ENCODE measurements at regions not wholly inside any gene's neighbourhood (a gene's known extent, or its start where the extent isn't known, plus 50 kb on each side); places are given as distances from the start of the nearest gene placed in this dataset.
"Not testable (repeated sequence)": the region's sequence is repeated elsewhere in the genome, so short reads cannot be mapped to it uniquely, and the experiment has no call there.

DNA sequence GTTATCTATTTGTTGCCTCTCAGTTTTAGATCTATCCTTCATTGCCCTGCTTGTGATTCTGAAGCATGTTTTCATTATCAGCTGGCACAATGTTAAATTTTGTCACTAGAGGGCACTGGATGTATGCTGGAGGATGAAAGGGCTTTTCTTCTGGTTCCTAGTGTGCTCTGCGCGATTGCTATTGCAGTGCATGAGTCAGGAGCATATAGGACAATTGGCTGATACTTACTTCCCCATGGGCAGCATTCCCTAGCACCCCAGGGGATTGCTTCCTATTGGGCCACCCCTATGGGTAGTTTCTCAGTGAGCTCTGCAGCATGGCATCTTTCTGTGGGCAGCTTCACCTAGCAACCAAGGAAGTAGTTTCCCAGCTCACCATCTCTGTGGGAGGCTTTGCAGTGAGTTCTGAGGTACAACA lies 280.3 kb upstream of the SYNCRIP start:
- DNase-seq = peak; percentile 20

DNA sequence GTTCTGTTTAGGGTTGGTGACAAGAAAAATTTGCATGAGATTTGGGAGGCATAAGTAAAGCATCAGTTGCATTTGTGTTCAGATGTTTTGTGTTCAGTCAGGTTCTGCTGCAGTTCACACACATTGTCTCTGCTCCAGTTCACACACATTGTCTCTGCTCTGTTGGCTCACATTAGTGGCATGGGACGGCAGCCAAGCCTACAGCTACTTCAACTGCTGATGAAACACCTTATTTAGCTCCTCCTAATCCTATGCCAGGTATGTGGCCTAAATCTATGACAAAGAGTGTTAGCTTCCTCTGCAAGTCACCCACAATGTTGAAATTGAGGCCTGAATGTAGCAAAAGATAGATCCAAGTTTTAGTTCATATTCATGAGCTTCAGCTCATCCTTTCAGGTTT lies 278.1 kb upstream of the SYNCRIP start:
- no peak for DNase-seq

- DNase-seq = no peak
Observed at GRCh38 chr6:85917522-85917921, 274.8 kb upstream of the SYNCRIP start.

GRCh38 chr6:85913001-85913400 lies 270.3 kb upstream of the SYNCRIP start:
- no peak for DNase-seq

DNA sequence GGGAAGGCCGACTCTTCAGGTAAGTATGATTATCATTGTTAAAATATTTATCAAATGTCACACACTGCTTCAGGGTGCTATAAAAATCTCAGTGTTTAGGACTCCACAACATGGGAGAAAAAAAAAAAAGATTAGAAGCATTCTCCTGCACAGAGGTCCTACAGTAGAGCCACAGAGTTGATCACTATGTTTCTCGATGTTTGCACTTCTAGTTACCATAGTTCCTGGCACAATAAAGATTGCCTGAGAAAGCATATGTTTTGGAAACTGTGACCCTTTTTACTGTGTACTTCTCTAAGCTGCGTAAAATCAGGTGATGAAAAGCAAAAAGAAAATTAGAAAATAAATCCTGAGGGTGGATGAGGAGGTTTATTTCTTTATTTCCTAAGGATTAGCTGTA lies 269.9 kb upstream of the SYNCRIP start:
- no peak for DNase-seq

DNA sequence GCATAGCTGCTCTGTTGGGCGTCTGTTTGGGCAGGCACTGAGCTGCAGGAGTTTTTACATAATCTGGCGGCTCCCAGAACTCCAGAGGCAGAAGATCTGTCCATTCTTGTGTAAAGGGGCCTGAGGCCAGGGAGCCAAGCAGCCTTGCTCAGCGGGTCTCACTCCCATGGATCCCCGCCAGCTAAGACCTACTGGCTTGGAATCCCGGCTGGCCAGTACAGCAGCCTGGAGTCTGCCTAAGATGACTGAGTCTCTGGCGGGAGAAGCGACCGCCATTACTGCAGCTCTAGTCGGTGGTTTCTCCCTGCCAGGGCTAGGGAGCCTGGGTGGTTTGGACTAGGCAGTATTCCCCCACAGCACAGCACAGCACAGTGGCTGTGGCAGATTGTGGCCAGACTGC lies 268.4 kb upstream of the SYNCRIP start:
- DNase-seq = no peak

- DNase-seq = not testable (repeated sequence)
Observed at GRCh38 chr6:85908120-85908519, 265.4 kb upstream of the SYNCRIP start.

- no peak for DNase-seq
Observed at GRCh38 chr6:85892346-85892745, 249.7 kb upstream of the SYNCRIP start.

DNA sequence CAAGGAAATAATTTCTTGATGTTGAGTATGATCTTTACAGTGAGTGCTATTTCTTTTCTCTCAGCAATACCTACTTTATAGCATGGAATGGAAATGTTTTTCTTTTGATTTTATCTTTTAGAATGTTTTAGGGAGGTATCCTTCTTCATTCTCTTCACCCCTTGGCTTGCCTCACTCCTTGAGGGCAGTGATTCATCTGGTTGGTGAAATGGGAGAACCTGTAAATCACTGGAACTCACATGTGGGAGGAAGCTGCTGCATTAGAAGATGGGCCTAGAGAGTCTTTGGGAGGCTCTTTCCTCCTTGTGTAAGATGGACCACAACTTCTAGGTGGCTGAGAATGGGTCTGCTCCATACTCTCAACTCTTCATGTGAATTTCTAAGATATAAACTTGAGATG lies 244.8 kb upstream of the SYNCRIP start:
- DNase-seq = no peak

DNA sequence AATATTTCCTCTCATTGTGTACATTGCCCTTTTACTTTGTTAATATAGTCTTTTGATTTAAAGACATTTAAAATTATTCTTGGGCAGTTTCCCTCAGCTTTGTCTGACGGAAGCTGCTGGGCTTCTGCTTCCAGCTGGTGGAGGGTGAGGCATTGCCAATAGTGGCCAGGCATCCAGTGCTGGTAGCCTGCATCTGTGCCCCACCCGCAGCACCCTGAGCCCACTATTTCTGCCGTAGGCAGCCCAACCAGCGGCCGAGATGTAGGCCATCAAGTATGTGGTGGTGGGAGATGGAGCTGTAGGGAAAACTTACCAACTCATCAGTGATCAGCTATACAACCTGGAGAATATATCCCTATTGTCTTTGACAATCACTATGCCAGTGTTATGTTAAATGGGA lies 226.0 kb upstream of the SYNCRIP start:
- no peak for DNase-seq

- DNase-seq = no peak
Observed at GRCh38 chr6:85867595-85867994, 224.9 kb upstream of the SYNCRIP start.

DNA sequence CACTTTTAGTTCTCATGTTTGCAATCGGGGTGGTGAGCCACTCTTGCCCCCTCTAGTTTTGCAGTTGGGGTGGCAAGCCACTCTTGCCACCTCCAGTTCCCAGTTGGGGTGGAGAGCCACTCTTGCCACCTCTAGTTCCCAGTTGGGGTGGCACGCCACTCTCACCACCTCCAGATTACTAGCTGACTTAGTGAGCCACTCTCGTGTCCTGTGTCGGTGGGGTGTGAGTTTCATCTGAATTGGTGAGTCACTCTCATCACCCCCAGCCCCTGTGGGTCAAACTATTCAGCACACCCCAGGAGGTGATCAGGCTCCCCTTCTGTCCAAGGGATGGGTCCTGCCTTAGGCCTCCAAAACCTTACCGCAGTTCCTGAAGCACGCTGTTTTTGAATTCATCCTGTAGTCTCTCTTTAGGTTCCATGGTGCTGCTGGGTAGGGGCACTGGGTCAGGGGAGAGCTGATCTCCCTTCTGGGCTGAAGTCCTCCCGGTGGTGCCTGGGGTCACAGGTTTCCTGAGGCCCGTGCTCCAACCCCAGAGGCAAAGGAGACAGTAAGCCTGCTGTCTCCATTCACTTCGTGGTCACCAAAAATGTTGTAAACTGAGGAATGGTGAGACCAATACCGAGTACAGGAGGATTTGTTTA lies 224.2 kb upstream of the SYNCRIP start:
- DNase-seq = no peak

- no peak for DNase-seq
Observed at GRCh38 chr6:85866370-85866730, 223.7 kb upstream of the SYNCRIP start.

- DNase-seq = no peak
Observed at GRCh38 chr6:85865420-85866369, 223.0 kb upstream of the SYNCRIP start.

DNA sequence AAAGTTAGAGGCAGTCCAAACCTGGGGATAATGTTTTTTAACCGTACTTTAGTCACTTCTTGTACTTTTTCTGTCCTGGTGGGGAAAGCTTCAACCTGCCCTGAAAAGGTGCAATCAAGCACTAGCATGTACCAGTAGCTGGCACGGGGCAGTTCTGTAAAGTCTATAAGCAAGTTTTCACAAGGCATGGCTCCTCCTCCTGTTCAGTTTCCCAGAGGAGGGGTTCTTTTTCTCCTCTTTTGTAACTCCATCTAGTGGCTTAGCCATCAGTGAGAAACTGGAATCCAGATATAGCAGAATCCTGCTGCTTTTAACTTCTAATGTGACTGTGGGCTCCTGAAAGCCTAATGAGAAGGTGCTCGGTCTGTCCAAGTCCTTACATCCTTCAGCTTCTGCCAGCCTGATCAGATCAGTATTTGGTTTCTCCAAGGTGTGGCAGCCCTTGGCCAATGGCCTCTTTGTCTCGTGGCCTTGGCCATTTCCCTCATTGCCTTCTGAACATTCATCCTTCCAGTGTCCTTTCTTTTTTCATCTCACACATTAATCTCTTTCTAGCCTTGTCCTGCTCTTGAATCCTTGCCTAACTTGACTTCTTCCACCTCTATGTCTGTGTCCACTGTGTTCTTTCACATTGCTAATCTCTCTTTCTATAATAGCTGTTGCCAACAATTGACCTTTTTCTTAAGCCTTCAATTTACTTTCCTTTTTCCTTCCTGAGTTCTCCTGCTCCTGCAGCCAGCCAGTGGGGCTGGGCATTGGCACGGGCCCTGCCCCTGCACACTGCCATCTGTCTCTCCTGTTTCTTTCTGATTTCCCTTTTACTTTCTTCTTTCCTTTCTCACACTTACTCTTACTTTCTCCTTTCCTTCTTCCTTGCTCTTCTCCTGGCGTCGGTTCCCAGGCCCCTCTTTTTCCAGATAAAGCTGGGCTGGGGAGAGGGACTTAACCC lies 222.0 kb upstream of the SYNCRIP start:
- no peak for DNase-seq

DNA sequence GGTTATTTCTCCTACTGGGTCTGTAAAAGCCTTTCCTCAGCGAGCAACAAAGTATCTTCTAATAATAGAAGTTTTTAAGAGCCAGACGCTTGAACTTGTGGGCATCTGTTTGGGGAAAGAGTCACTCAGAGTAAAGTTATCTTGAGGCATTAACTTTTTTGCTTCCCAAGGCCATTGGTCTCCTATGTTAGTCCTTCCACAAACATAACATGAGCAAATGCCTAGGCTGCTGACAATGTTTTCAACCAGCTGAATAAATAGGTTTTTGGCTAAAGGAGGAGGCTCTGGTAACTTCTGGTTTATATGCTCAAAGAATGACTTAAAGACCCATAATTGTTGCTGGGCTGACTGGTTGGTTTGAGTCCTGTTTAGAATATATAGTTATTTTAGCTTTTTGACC lies 213.5 kb upstream of the SYNCRIP start:
- DNase-seq = no peak

- not testable (repeated sequence) for DNase-seq
Observed at GRCh38 chr6:85838351-85839119, 195.8 kb upstream of the SYNCRIP start.

GRCh38 chr6:85828973-85829372 lies 186.3 kb upstream of the SYNCRIP start:
- DNase-seq = no peak

DNA sequence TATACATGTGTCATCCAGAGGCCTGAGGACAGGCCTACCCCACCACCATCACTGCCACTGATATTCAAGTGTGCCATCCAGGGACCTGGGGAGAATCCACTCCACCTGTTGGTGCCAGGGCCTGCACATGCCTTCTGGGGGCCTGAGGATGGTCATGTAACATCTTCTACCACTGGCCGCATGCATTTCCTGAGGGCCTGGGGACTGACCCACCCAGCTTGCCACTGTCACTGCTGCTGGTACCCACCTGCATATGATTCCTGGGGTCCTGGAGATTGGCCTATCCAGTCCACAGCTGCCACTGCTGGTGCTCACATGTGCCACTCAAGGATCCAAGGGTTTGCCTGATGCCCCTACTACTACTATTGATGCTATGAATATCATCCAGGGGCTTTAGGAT lies 184.3 kb upstream of the SYNCRIP start:
- DNase-seq = no peak

DNA sequence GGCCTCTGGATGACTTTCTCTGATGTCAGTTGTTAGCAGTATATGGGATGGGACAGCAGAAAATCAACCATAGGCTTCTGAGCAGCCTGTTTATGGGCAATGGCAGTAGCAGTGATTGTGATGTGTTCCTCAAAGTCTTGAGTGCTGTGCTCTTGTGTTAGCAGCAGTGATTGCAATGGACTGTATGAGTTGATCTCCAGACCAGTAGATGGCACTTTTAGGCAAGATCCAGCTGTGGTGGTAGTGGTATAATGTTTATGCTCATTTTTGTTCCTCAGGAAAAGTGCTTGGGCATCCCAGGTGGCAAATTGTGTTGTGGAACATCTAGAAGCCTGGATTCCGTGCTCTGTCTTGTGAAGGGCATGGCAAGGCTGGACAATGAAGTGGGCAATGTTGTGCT lies 181.6 kb upstream of the SYNCRIP start:
- no peak for DNase-seq

- DNase-seq = no peak
Observed at GRCh38 chr6:85810558-85810957, 167.9 kb upstream of the SYNCRIP start.

DNA sequence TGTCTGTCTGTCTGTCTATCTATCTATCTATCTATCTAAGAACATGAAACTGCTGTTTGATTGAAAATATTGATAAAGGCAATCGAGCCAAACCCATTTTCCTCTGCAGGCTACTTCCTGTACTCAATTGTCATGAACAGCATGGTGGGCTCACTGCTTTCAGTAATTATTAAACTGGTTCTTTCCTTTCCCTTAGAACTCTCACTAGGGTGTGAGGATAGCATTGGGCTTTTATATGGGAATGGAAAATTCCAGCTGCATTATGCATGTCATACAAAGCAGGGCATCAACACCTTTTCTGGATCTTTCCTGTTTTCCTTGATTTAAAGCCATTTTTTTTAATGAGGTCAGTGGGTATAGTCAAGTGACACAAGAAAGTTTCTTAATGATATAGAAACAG lies 161.0 kb upstream of the SYNCRIP start:
- no peak for DNase-seq

DNA sequence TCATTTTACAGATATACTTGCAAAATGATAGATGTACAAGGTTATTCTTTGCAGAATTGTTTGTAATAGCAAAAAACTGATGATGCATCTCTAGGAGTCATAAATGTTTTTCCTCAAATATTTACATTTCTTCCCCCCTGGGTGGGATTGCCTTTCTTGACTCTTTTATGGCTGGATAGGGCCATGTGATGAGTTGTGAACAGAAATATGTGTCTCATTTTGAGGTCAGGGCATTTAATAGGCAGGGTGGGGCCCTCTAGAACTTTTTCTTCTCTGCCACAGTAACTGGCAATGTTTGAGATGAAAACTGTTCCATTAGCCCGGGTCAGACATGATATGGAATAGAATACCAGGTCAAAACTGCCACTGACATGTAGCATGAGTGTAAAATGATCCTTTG lies 159.5 kb upstream of the SYNCRIP start:
- DNase-seq = no peak

Measured in SHP77 treated with DMSO at 0.1 percent for 48 hours (cell line).